Body of pancreas (tissue), 4 donors: ENCODE measurements at regions not wholly inside any gene's neighbourhood (a gene's known extent, or its start where the extent isn't known, plus 50 kb on each side); places are given as distances from the start of the nearest gene placed in this dataset.

ENCODE experiments used
- ATAC-seq: fragments of 150-250 bp; one replicate; pipeline ENCODE4 v1.9.1; 2016
- DNase-seq, 4 donors: peaks; one replicate each; pipeline ENCODE4 v3.0.0-alpha.2; 2019
- H3K27ac ChIP-seq, 4 donors: fragments of 200-600 bp; sonication (generic); 1 replicate in 3 of 4; 2 replicates in 1 of 4; pipeline versions ENCODE4 v1.5.1 to v1.6.1; 2016 to 2019; ENCODE audit warnings: mild to moderate bottlenecking in 1 of 4, mixed read lengths in 1 of 4, moderate library complexity in 1 of 4
- H3K27me3 ChIP-seq, 2 donors: fragments of 200-600 bp; sonication (generic); one replicate each; pipeline ENCODE4 v1.6.0; 2016; ENCODE audit warnings: mild to moderate bottlenecking in 1 of 2
- H3K36me3 ChIP-seq, 2 donors: fragments of 200-600 bp; sonication (generic); replicated peaks in 1 of 2; 2 replicates each; pipeline ENCODE4 v1.5.1; 2016; ENCODE audit warnings: low read depth in 2 of 2; ENCODE audit not compliant: insufficient read depth in 1 of 2
- H3K4me1 ChIP-seq: fragments of 200-600 bp; sonication (generic); one replicate; pipeline ENCODE4 v1.6.0; 2016
- H3K4me3 ChIP-seq, 2 donors: fragments of 200-600 bp; sonication (generic); 1 replicate in 1 of 2; 2 replicates in 1 of 2; pipeline ENCODE4 v1.5.1; 2016 to 2019
- H3K9me3 ChIP-seq, 3 donors: fragments of 200-600 bp; sonication (generic); 1 replicate in 2 of 3; 2 replicates in 1 of 3; pipeline ENCODE4 v1.5.1; 2016
- CTCF ChIP-seq, 7 experiments: fragments of 450-650 bp in 4 of 7; fragments of 200-600 bp in 3 of 7; sonication (generic) in 3 of 7; IDR thresholded peaks; one replicate each; pipeline ENCODE4 v1.5.1; 2016 to 2019; ENCODE audit warnings: antibody characterized with exemption in 7 of 7
- POLR2A ChIP-seq, 3 donors: fragments of 450-650 bp; IDR thresholded peaks; one replicate each; pipeline ENCODE4 v1.6.1; 2016; ENCODE audit warnings: antibody characterized with exemption in 3 of 3, mild to moderate bottlenecking in 2 of 3
- WGBS, 2 donors: methylation state at CpG; one replicate each; pipeline ENCODE4 v1.1.5; 2017; 5-methylcytosine and 5-hydroxymethylcytosine counted together
- intact Hi-C: fragments of 100-400 bp; cut with DNase I; formaldehyde crosslinking; loops from one replicate; pipeline ENCODE4 v1.15.1; 2023

- WGBS, 2 donors: 34 to 37% methylated on average over 2 of the region's 2 CpGs
Observed at GRCh38 chr9:23232831-23233230, 593.2 kb downstream of the ELAVL2 start.

GRCh38 chr9:23243523-23243922, 582.5 kb downstream of the ELAVL2 start:
- 55 to 58% methylated on average over 1 of the region's 1 CpG for WGBS, 2 donors
- intact Hi-C loops: no loop called here
- no peak for ATAC-seq

More at GRCh38 chr9:23232831-23233230, 593.2 kb downstream of the ELAVL2 start:
- ATAC-seq (no peak), DNase-seq (no peak)
- no peaks in the 10 kb centered on the region for H3K36me3 ChIP-seq
- no peak for TF ChIP-seq POLR2A (IDR thresholded peaks at IDR 0.05)
- no peak for TF ChIP-seq CTCF (IDR thresholded peaks at IDR 0.05)
- no peaks in the 10 kb centered on the region for H3K4me1 ChIP-seq
- intact Hi-C loops: no loop called here
- H3K27ac ChIP-seq: no peak overlapping the region
- no peaks in the 10 kb centered on the region for H3K9me3 ChIP-seq
- no peak overlapping the region for H3K4me3 ChIP-seq
- H3K27me3 ChIP-seq: no peaks in the 10 kb centered on the region

GRCh38 chr9:23245067-23245466, 581.0 kb downstream of the ELAVL2 start:
- no peak for TF ChIP-seq CTCF (IDR thresholded peaks at IDR 0.05)
- Histone ChIP-seq H3K36me3 (no peaks in the 10 kb centered on the region), H3K9me3 (no peaks in the 10 kb centered on the region), H3K27ac (no peak overlapping the region), H3K27me3 (no peaks in the 10 kb centered on the region), H3K4me1 (no peaks in the 10 kb centered on the region), H3K4me3 (no peak overlapping the region)
- no peak for DNase-seq
- intact Hi-C loops: no loop called here
- ATAC-seq: no peak

More at GRCh38 chr9:23243523-23243922, 582.5 kb downstream of the ELAVL2 start:
- Histone ChIP-seq H3K27ac (no peak overlapping the region), H3K4me3 (no peak overlapping the region), H3K36me3 (no peaks in the 10 kb centered on the region), H3K27me3 (no peaks in the 10 kb centered on the region), H3K9me3 (no peaks in the 10 kb centered on the region), H3K4me1 (no peaks in the 10 kb centered on the region)
- TF ChIP-seq POLR2A (IDR thresholded peaks at IDR 0.05) (no peak), CTCF (IDR thresholded peaks at IDR 0.05) (no peak)
- no peak for DNase-seq

GRCh38 chr9:23254404-23255184, 571.4 kb downstream of the ELAVL2 start:
- no peaks in the 10 kb centered on the region for H3K36me3 ChIP-seq
- no peak overlapping the region for H3K4me3 ChIP-seq
- no peaks in the 10 kb centered on the region for H3K9me3 ChIP-seq
- DNase-seq (no peak), ATAC-seq (no peak)
- H3K27me3 ChIP-seq: no peaks in the 10 kb centered on the region
- intact Hi-C loops: no loop called here
- H3K4me1 ChIP-seq: no peaks in the 10 kb centered on the region
- TF ChIP-seq CTCF (IDR thresholded peaks at IDR 0.05) (no peak), POLR2A (IDR thresholded peaks at IDR 0.05) (no peak)
- H3K27ac ChIP-seq: no peak overlapping the region
- WGBS, 2 donors: 40 to 47% methylated on average over 9 of the region's 9 CpGs

GRCh38 chr9:23255346-23255745, 570.7 kb downstream of the ELAVL2 start:
- 17 to 29% methylated on average over 3 of the region's 3 CpGs for WGBS, 2 donors
- no peaks in the 10 kb centered on the region for H3K36me3 ChIP-seq
- no peak overlapping the region for H3K4me3 ChIP-seq
- H3K27ac ChIP-seq: no peak overlapping the region
- no peaks in the 10 kb centered on the region for H3K27me3 ChIP-seq
- H3K9me3 ChIP-seq: no peaks in the 10 kb centered on the region
- intact Hi-C loops: no loop called here
- H3K4me1 ChIP-seq: no peaks in the 10 kb centered on the region
- TF ChIP-seq CTCF (IDR thresholded peaks at IDR 0.05) (no peak), POLR2A (IDR thresholded peaks at IDR 0.05) (no peak)
- no peak for DNase-seq
- no peak for ATAC-seq
